H1 (cell line): ENCODE measurements at regions not wholly inside any gene's neighbourhood (a gene's known extent, or its start where the extent isn't known, plus 50 kb on each side); places are given as distances from the start of the nearest gene placed in this dataset.

Source experiments
- CTCF ChIA-PET: fragments of 300-600 bp; sonication (Branson Sonifier 250); formaldehyde crosslinking; loops from one replicate; lab custom pipeline; 2021; ENCODE audit not compliant: partially characterized antibody; lab: Charles Lee
- POLR2A ChIA-PET: fragments of 300-600 bp; sonication (Branson Sonifier 250); formaldehyde crosslinking; loops from one replicate; lab custom pipeline; 2021; ENCODE audit warnings: inconsistent platforms; ENCODE audit not compliant: partially characterized antibody; lab: Charles Lee
- DNase-seq, 2 experiments: peaks; one replicate each; pipeline versions ENCODE4 v3.0.0 to v3.0.0-alpha.2; 2010 to 2022; ENCODE audit warnings: low spot score in 2 of 2, low read depth in 1 of 2, mixed read lengths in 1 of 2
- FAIRE-seq: peaks from 2 replicates; lab custom pipeline; 2011; peaks lifted over from hg19 to GRCh38; lab: Jason Lieb, UNC
- H2AFZ ChIP-seq: 2 replicates; pipeline ENCODE4 v1.8.1; 2012; ENCODE audit warnings: low read length, inconsistent platforms
- H2AK5ac ChIP-seq: 2 replicates; pipeline ENCODE4 v1.6.1; 2013; ENCODE audit warnings: low read depth, low read length
- H2BK120ac ChIP-seq: replicated peaks from 2 replicates; pipeline ENCODE3; 2013; ENCODE audit warnings: low read depth, low read length, inconsistent platforms
- H2BK12ac ChIP-seq: 2 replicates; pipeline ENCODE4 v1.6.1; 2013; ENCODE audit warnings: low read depth, low read length
- H2BK15ac ChIP-seq: 2 replicates; pipeline ENCODE4 v1.6.1; 2013; ENCODE audit warnings: low read length
- H2BK20ac ChIP-seq: 2 replicates; pipeline ENCODE4 v1.6.1; 2013; ENCODE audit warnings: low read length
- H2BK5ac ChIP-seq: 2 replicates; pipeline ENCODE4 v1.6.1; 2013; ENCODE audit warnings: low read depth, low read length
- H3K14ac ChIP-seq: 2 replicates; pipeline ENCODE4 v1.6.1; 2013; ENCODE audit warnings: inconsistent platforms; ENCODE audit not compliant: insufficient read length
- H3K18ac ChIP-seq: 2 replicates; pipeline ENCODE4 v1.6.1; 2013; ENCODE audit warnings: low read length; ENCODE audit errors: extremely low read depth
- H3K23ac ChIP-seq: 2 replicates; pipeline ENCODE4 v1.6.1; 2013; ENCODE audit warnings: inconsistent platforms; ENCODE audit not compliant: insufficient read length
- H3K23me2 ChIP-seq: 2 replicates; pipeline ENCODE4 v1.6.1; 2013; ENCODE audit warnings: low read depth, low read length
- H3K27ac ChIP-seq: 2 replicates; pipeline ENCODE4 v1.6.1; 2011; ENCODE audit warnings: low read depth, low read length, inconsistent platforms
- H3K27me3 ChIP-seq, 4 experiments: replicated peaks in 1 of 4; 1 replicate in 1 of 4; 2 replicates in 3 of 4; pipeline versions ENCODE4 v1.6.1 to v1.8.1; 2011 to 2013; ENCODE audit warnings: low read length in 3 of 4, mild to moderate bottlenecking in 3 of 4, inconsistent platforms in 2 of 4, mixed read lengths in 2 of 4, moderate library complexity in 1 of 4; ENCODE audit not compliant: control insufficient read depth in 3 of 4, insufficient read depth in 3 of 4; ENCODE audit errors: extremely low read depth in 1 of 4
- H3K36me3 ChIP-seq, 4 experiments: 2 replicates each; pipeline versions ENCODE4 v1.6.1 to v1.8.1; 2011 to 2013; ENCODE audit warnings: mild to moderate bottlenecking in 4 of 4, low read length in 3 of 4, moderate library complexity in 2 of 4, control low read depth in 1 of 4, inconsistent platforms in 1 of 4; ENCODE audit not compliant: insufficient read depth in 4 of 4, control insufficient read depth in 2 of 4
- H3K4ac ChIP-seq: replicated peaks from 2 replicates; pipeline ENCODE3; 2013; ENCODE audit warnings: low read length, low read depth, mixed read lengths, inconsistent platforms; ENCODE audit not compliant: insufficient read length
- H3K4me1 ChIP-seq, 4 experiments: replicated peaks in 1 of 4; 1 replicate in 1 of 4; 2 replicates in 3 of 4; pipeline versions ENCODE4 v1.6.1 to v1.8.1; 2011 to 2013; ENCODE audit warnings: low read length in 3 of 4, inconsistent platforms in 2 of 4, mixed read lengths in 1 of 4; ENCODE audit not compliant: insufficient read depth in 4 of 4, control insufficient read depth in 3 of 4
- H3K4me2 ChIP-seq, 2 experiments: 2 replicates each; pipeline versions ENCODE4 v1.6.1 to v1.8.1; 2011 to 2013; ENCODE audit warnings: low read depth in 2 of 2, low read length in 2 of 2, control low read depth in 1 of 2, inconsistent platforms in 1 of 2, mild to moderate bottlenecking in 1 of 2; ENCODE audit not compliant: insufficient read depth in 1 of 2
- H3K4me3 ChIP-seq, 4 experiments: fragments of 200-600, 300-600 bp in 1 of 4; sonication (generic), shearing (Covaris generic), sonication (Bioruptor Twin) in 1 of 4; 2 replicates each; pipeline versions ENCODE4 v1.5.1 to v1.8.1; 2011 to 2016; ENCODE audit warnings: low read length in 4 of 4, low read depth in 3 of 4, control low read depth in 2 of 4, inconsistent platforms in 2 of 4, mild to moderate bottlenecking in 2 of 4, mixed read lengths in 1 of 4, moderate library complexity in 1 of 4; ENCODE audit not compliant: insufficient read depth in 2 of 4; ENCODE audit errors: extremely low read depth in 1 of 4
- H3K56ac ChIP-seq: replicated peaks from 2 replicates; pipeline ENCODE3; 2013; ENCODE audit warnings: low read depth, mild to moderate bottlenecking, mixed read lengths, low read length, inconsistent platforms; ENCODE audit not compliant: insufficient read length
- H3K79me1 ChIP-seq: 2 replicates; pipeline ENCODE4 v1.6.1; 2013; ENCODE audit warnings: low read depth, low read length, control low read depth
- H3K79me2 ChIP-seq, 2 experiments: 2 replicates each; pipeline versions ENCODE4 v1.6.1 to v1.8.1; 2012 to 2013; ENCODE audit warnings: low read length in 2 of 2, mild to moderate bottlenecking in 2 of 2, inconsistent platforms in 1 of 2; ENCODE audit not compliant: insufficient read depth in 2 of 2, control insufficient read depth in 1 of 2
- H3K9ac ChIP-seq, 4 experiments: replicated peaks in 1 of 4; 1 replicate in 1 of 4; 2 replicates in 3 of 4; pipeline versions ENCODE4 v1.6.1 to v1.8.1; 2011 to 2013; ENCODE audit warnings: low read depth in 3 of 4, low read length in 3 of 4, control low read depth in 2 of 4, mild to moderate bottlenecking in 2 of 4, moderate library complexity in 2 of 4, inconsistent platforms in 1 of 4; ENCODE audit errors: extremely low read depth in 1 of 4
- H3K9me3 ChIP-seq, 2 experiments: 2 replicates each; pipeline versions ENCODE4 v1.6.1 to v1.8.1; 2012 to 2013; ENCODE audit warnings: mild to moderate bottlenecking in 2 of 2, moderate library complexity in 2 of 2, control low read depth in 1 of 2, inconsistent platforms in 1 of 2, low read depth in 1 of 2, low read length in 1 of 2, mixed read lengths in 1 of 2; ENCODE audit not compliant: insufficient read depth in 2 of 2
- H4K20me1 ChIP-seq, 2 experiments: replicated peaks in 1 of 2; 2 replicates each; pipeline versions ENCODE3 to v1.8.1; 2011 to 2013; ENCODE audit warnings: inconsistent platforms in 2 of 2, low read length in 2 of 2, mild to moderate bottlenecking in 1 of 2; ENCODE audit not compliant: insufficient read depth in 2 of 2, control insufficient read depth in 1 of 2
- H4K5ac ChIP-seq: 2 replicates; pipeline ENCODE4 v1.6.1; 2013; ENCODE audit warnings: low read length, low read depth, mixed read lengths, inconsistent platforms; ENCODE audit not compliant: insufficient read length
- H4K8ac ChIP-seq: 2 replicates; pipeline ENCODE4 v1.8.0; 2013; ENCODE audit warnings: mild to moderate bottlenecking, moderate library complexity, low read length, inconsistent platforms; ENCODE audit not compliant: insufficient read depth; ENCODE audit errors: extremely low read depth
- H4K91ac ChIP-seq: replicated peaks from 2 replicates; pipeline ENCODE3; 2013; ENCODE audit warnings: low read length, mixed read lengths, inconsistent platforms; ENCODE audit not compliant: insufficient read length
- BCL11A ChIP-seq, 2 experiments: IDR thresholded peaks; one replicate each; pipeline ENCODE4 v1.6.1; 2011; ENCODE audit warnings: low read depth in 2 of 2, low read length in 2 of 2, mild to moderate bottlenecking in 2 of 2
- BRCA1 ChIP-seq: IDR thresholded peaks from 2 replicates; pipeline ENCODE4 v1.6.1; 2012; ENCODE audit warnings: low read depth, low read length, improper control_type of control experiment
- FOSL1 ChIP-seq: IDR thresholded peaks from 2 replicates; pipeline ENCODE4 v1.6.1; 2011; ENCODE audit warnings: mild to moderate bottlenecking, low read depth, low read length, moderate library complexity; ENCODE audit not compliant: insufficient read depth
- HDAC2 ChIP-seq, 2 experiments: fragments of 300-600 bp in 1 of 2; sonication (generic) in 1 of 2; IDR thresholded peaks; 2 replicates each; pipeline ENCODE4 v1.6.1; 2011 to 2012; ENCODE audit warnings: low read depth in 2 of 2, low read length in 2 of 2, mild to moderate bottlenecking in 2 of 2, moderate library complexity in 2 of 2, borderline replicate concordance in 1 of 2, inconsistent platforms in 1 of 2
- POLR2AphosphoS5 ChIP-seq: IDR thresholded peaks from 2 replicates; pipeline ENCODE4 v1.6.1; 2011; ENCODE audit warnings: low read depth, low read length
- RBBP5 ChIP-seq: IDR thresholded peaks from 2 replicates; pipeline ENCODE4 v1.7.1; 2012; ENCODE audit warnings: low read depth, mild to moderate bottlenecking, inconsistent platforms, low read length, moderate library complexity, borderline replicate concordance
- RNF2 ChIP-seq: fragments of 200-900, 300-1000 bp; sonication (generic); IDR thresholded peaks from 2 replicates; pipeline ENCODE4 v1.7.1; 2016; ENCODE audit warnings: borderline replicate concordance, low read depth, mild to moderate bottlenecking, antibody characterized with exemption, low read length; ENCODE audit not compliant: poor library complexity, severe bottlenecking; ENCODE audit errors: missing control alignments
- SIN3A ChIP-seq, 2 experiments: IDR thresholded peaks in 1 of 2; conservative IDR thresholded peaks in 1 of 2; 2 replicates each; pipeline ENCODE4 v1.6.1; 2011 to 2012; ENCODE audit warnings: low read length in 2 of 2, improper control_type of control experiment in 1 of 2, low read depth in 1 of 2, mild to moderate bottlenecking in 1 of 2
- SIRT6 ChIP-seq: IDR thresholded peaks from one replicate; pipeline ENCODE4 v1.7.1; 2012; ENCODE audit warnings: low read length, inconsistent platforms
- SP4 ChIP-seq: IDR thresholded peaks from 2 replicates; pipeline ENCODE4 v1.6.1; 2012; ENCODE audit warnings: low read length, inconsistent platforms
- USF2 ChIP-seq: IDR thresholded peaks from 2 replicates; pipeline ENCODE4 v1.6.1; 2011; ENCODE audit warnings: low read length, improper control_type of control experiment
- YY1 ChIP-seq: IDR thresholded peaks from 2 replicates; pipeline ENCODE4 v1.6.1; 2011; ENCODE audit warnings: low read depth, mild to moderate bottlenecking, low read length
- WGBS, 2 experiments: shearing (Covaris generic) in 1 of 2; methylation state at CpG; one replicate each; pipeline versions ENCODE4 v1.1.6 to v1.1.7; 2013 to 2015; ENCODE audit warnings: low lambda C conversion rate in 2 of 2, mixed read lengths in 2 of 2, inconsistent platforms in 1 of 2, low coverage in 1 of 2, missing lambda C conversion rate in 1 of 2; ENCODE audit not compliant: insufficient replicate concordance in 2 of 2, insufficient coverage in 1 of 2, insufficient read length in 1 of 2; ENCODE audit errors: extremely low coverage in 1 of 2, missing lambda C conversion rate in 1 of 2; 5-methylcytosine and 5-hydroxymethylcytosine counted together

GRCh38 chr10:8386781-8387180 lies 332.3 kb downstream of the GATA3 start:
- Histone ChIP-seq H4K5ac (no peak overlapping the region), H2BK5ac (no peak overlapping the region), H2BK12ac (no peak overlapping the region), H3K27ac (no peak overlapping the region), H2BK15ac (no peak overlapping the region), H3K4me2 (no peak overlapping the region), H4K20me1 (no peaks in the 10 kb centered on the region)
- CTCF ChIA-PET, result interaction anchor here (0.6 kb wide), 1 partner anchor 114 kb away, joined by 5 read pairs; no protein-coding TSS in a partner anchor
- no peak for TF ChIP-seq BRCA1
- TF ChIP-seq BCL11A (IDR thresholded peaks at IDR 0.05; ENCODE audit: low read depth in 2 of 2, low read length in 2 of 2), result no peak
- no peak for TF ChIP-seq SIRT6
- TF ChIP-seq FOSL1, result no peak
- TF ChIP-seq YY1, result no peak
- no peak for TF ChIP-seq USF2
- no peak for TF ChIP-seq RNF2
- TF ChIP-seq RBBP5, result no peak
- TF ChIP-seq HDAC2 (IDR thresholded peaks at IDR 0.05; ENCODE audit: borderline replicate concordance in 1 of 2, low read depth in 2 of 2, low read length in 2 of 2), result no peak
- TF ChIP-seq SIN3A (conservative IDR thresholded peaks at IDR 0.05 in 1 of 2, IDR thresholded peaks at IDR 0.05 in 1 of 2; ENCODE audit: low read depth in 1 of 2, low read length in 2 of 2), result no peak
- TF ChIP-seq SP4, result no peak
- TF ChIP-seq POLR2AphosphoS5, result no peak
- TF ChIP-seq, all 59 proteins: peak for 0
- Histone ChIP-seq H2BK20ac (no peak overlapping the region), H3K27me3 (no peaks in the 10 kb centered on the region), H3K4ac (no peak overlapping the region), H3K14ac (no peak overlapping the region), H3K9me3 (no peaks in the 10 kb centered on the region), H3K23me2 (no peaks in the 10 kb centered on the region; the same call in 1 of the 2 replicates), H4K91ac (no peak overlapping the region), H2BK120ac (no peak overlapping the region), H3K36me3 (no peaks in the 10 kb centered on the region), H3K79me1 (no peaks in the 10 kb centered on the region), H3K23ac (no peak overlapping the region), H2AK5ac (no peak overlapping the region), H3K9ac (no peak overlapping the region), H3K56ac (no peak overlapping the region), H2AFZ (no peak overlapping the region), H3K4me3 (no peak overlapping the region), H3K4me1 (no peaks in the 10 kb centered on the region), H3K18ac (no peak overlapping the region), H4K8ac (no peak overlapping the region), H3K79me2 (no peaks in the 10 kb centered on the region)
- FAIRE-seq, result no peak
- POLR2A ChIA-PET, result no interaction called here
- DNase-seq, result no peak
- 92% methylated on average over 8 of the region's 8 CpGs; no CpG with 5 or more reads in 1 of the 2 experiments for whole genome bisulfite sequencing, 2 experiments
